IMR-90 (cell line): ENCODE measurements at regions not wholly inside any gene's neighbourhood (a gene's known extent, or its start where the extent isn't known, plus 50 kb on each side); places are given as distances from the start of the nearest gene placed in this dataset.

Experiments
- ATAC-seq: fragments of 200-7000 bp; cut with Tn5 transposase; 2 replicates; pipeline ENCODE4 v1.9.1; 2020; ENCODE audit warnings: low read depth, mild to moderate bottlenecking, moderate library complexity
- BruUV-seq: library from RNA; stranded (reverse); fragments of 400-500 nt; replicated peaks from 2 replicates; lab custom pipeline; 2021; lab: Mats Ljungman, UMichigan
- CTCF ChIA-PET: fragments of 300-600 bp; formaldehyde crosslinking; extraction: SDS; loops from one replicate; lab custom pipeline; 2021; ENCODE audit warnings: antibody characterized with exemption; lab: Yijun Ruan, JAX
- POLR2A ChIA-PET: fragments of 300-600 bp; sonication (Branson Sonifier 250); formaldehyde crosslinking; loops from one replicate; lab custom pipeline; 2022; ENCODE audit warnings: antibody characterized with exemption; ENCODE audit not compliant: unreplicated experiment; lab: Charles Lee
- DNase-seq: peaks from one replicate; pipeline ENCODE4 v3.0.0; 2013
- H2AFZ ChIP-seq: replicated peaks from 2 replicates; pipeline ENCODE3; 2013; ENCODE audit warnings: low read length, mild to moderate bottlenecking; ENCODE audit not compliant: poor library complexity
- H2AK5ac ChIP-seq: 2 replicates; pipeline ENCODE4 v1.6.1; 2013; ENCODE audit warnings: low read depth, low read length, inconsistent platforms
- H2AK9ac ChIP-seq: replicated peaks from 2 replicates; pipeline ENCODE3; 2013; ENCODE audit warnings: mild to moderate bottlenecking, low read depth, low read length, moderate library complexity; ENCODE audit not compliant: poor library complexity
- H2BK120ac ChIP-seq: 2 replicates; pipeline ENCODE4 v1.6.1; 2013; ENCODE audit warnings: low read depth, low read length, inconsistent platforms
- H2BK15ac ChIP-seq: 3 replicates; pipeline ENCODE4 v1.6.1; 2013; ENCODE audit warnings: low read depth, low read length, inconsistent platforms
- H2BK20ac ChIP-seq: 2 replicates; pipeline ENCODE4 v1.6.1; 2013; ENCODE audit warnings: low read depth, mild to moderate bottlenecking, inconsistent platforms, low read length, moderate library complexity
- H2BK5ac ChIP-seq: 2 replicates; pipeline ENCODE4 v1.6.1; 2013; ENCODE audit warnings: mild to moderate bottlenecking, low read depth, low read length, inconsistent platforms; ENCODE audit not compliant: poor library complexity, severe bottlenecking
- H3K14ac ChIP-seq: replicated peaks from 2 replicates; pipeline ENCODE4 v1.6.1; 2013; ENCODE audit warnings: low read depth, low read length, inconsistent platforms
- H3K18ac ChIP-seq: 2 replicates; pipeline ENCODE4 v1.6.1; 2013; ENCODE audit warnings: low read depth, low read length, control low read depth
- H3K23ac ChIP-seq: 2 replicates; pipeline ENCODE4 v1.6.1; 2013; ENCODE audit warnings: low read depth, low read length, inconsistent platforms
- H3K27ac ChIP-seq: 2 replicates; pipeline ENCODE4 v1.5.1; 2013; ENCODE audit warnings: mild to moderate bottlenecking, control low read depth, low read length; ENCODE audit not compliant: insufficient read depth
- H3K27me3 ChIP-seq: 2 replicates; pipeline ENCODE4 v1.6.1; 2013; ENCODE audit warnings: low read length; ENCODE audit not compliant: control insufficient read depth, insufficient read depth
- H3K36me3 ChIP-seq: 2 replicates; pipeline ENCODE4 v1.6.1; 2013; ENCODE audit warnings: low read length, mixed read lengths; ENCODE audit not compliant: control insufficient read depth, insufficient read depth
- H3K4ac ChIP-seq: 2 replicates; pipeline ENCODE4 v1.6.1; 2013; ENCODE audit warnings: low read depth, low read length, inconsistent platforms
- H3K4me1 ChIP-seq: 2 replicates; pipeline ENCODE4 v1.6.1; 2013; ENCODE audit warnings: low read length, mixed read lengths; ENCODE audit not compliant: control insufficient read depth, insufficient read depth
- H3K4me2 ChIP-seq: 2 replicates; pipeline ENCODE4 v1.6.1; 2013; ENCODE audit warnings: low read depth, mild to moderate bottlenecking, control low read depth, low read length, moderate library complexity
- H3K4me3 ChIP-seq: 2 replicates; pipeline ENCODE4 v1.5.1; 2013; ENCODE audit warnings: low read depth, mild to moderate bottlenecking, control low read depth, low read length, moderate library complexity; ENCODE audit not compliant: insufficient read depth
- H3K56ac ChIP-seq: 2 replicates; pipeline ENCODE4 v1.6.1; 2013; ENCODE audit warnings: low read length, inconsistent platforms; ENCODE audit not compliant: insufficient read depth; ENCODE audit errors: extremely low read depth
- H3K79me1 ChIP-seq, 2 experiments: 2 replicates each; pipeline ENCODE4 v1.6.1; 2013; ENCODE audit warnings: low read length in 2 of 2, inconsistent platforms in 1 of 2, low read depth in 1 of 2
- H3K9ac ChIP-seq: 2 replicates; pipeline ENCODE4 v1.6.1; 2013; ENCODE audit warnings: low read depth, low read length, control low read depth
- H3K9me1 ChIP-seq: 2 replicates; pipeline ENCODE4 v1.6.1; 2013; ENCODE audit warnings: low read length, inconsistent platforms; ENCODE audit not compliant: insufficient read depth
- H3K9me3 ChIP-seq: 2 replicates; pipeline ENCODE4 v1.6.1; 2013; ENCODE audit warnings: low read length; ENCODE audit not compliant: control insufficient read depth, insufficient read depth
- H4K20me1 ChIP-seq: 2 replicates; pipeline ENCODE4 v1.6.1; 2013; ENCODE audit warnings: low read length, inconsistent platforms; ENCODE audit not compliant: insufficient read depth
- H4K5ac ChIP-seq: 2 replicates; pipeline ENCODE4 v1.6.1; 2013; ENCODE audit warnings: mild to moderate bottlenecking, low read depth, low read length, control low read depth
- H4K8ac ChIP-seq, 2 experiments: 2 replicates each; pipeline ENCODE4 v1.6.1; 2013; ENCODE audit warnings: low read depth in 2 of 2, low read length in 2 of 2, control low read depth in 1 of 2, inconsistent platforms in 1 of 2
- H4K91ac ChIP-seq: 2 replicates; pipeline ENCODE4 v1.6.1; 2013; ENCODE audit warnings: low read depth, low read length, inconsistent platforms; ENCODE audit not compliant: insufficient read depth
- BHLHE40 ChIP-seq: fragments of 150-350 bp; IDR thresholded peaks from 2 replicates; pipeline ENCODE4 v1.6.1; 2016; ENCODE audit warnings: mild to moderate bottlenecking, low read depth, low read length
- CEBPB ChIP-seq: IDR thresholded peaks from 2 replicates; pipeline ENCODE4 v1.6.1; 2012; ENCODE audit warnings: low read depth, low read length, improper control_type of control experiment
- CHD1 ChIP-seq: IDR thresholded peaks from 2 replicates; pipeline ENCODE4 v1.6.1; 2012; ENCODE audit warnings: low read depth, low read length, improper control_type of control experiment
- CTCF ChIP-seq: conservative IDR thresholded peaks from 2 replicates; pipeline ENCODE4 v1.5.1; 2012; ENCODE audit warnings: mild to moderate bottlenecking, low read depth, low read length, improper control_type of control experiment
- ELK1 ChIP-seq: fragments of 150-350 bp; IDR thresholded peaks from 2 replicates; pipeline ENCODE4 v1.6.1; 2016; ENCODE audit warnings: low read depth, mild to moderate bottlenecking, low read length, moderate library complexity, borderline replicate concordance
- FOS ChIP-seq: fragments of 150-350 bp; IDR thresholded peaks from 2 replicates; pipeline ENCODE4 v1.6.1; 2016; ENCODE audit warnings: low read depth, low read length
- MAFK ChIP-seq: IDR thresholded peaks from 2 replicates; pipeline ENCODE4 v1.6.1; 2012; ENCODE audit warnings: low read depth, low read length, improper control_type of control experiment
- MAZ ChIP-seq: IDR thresholded peaks from 2 replicates; pipeline ENCODE4 v1.6.1; 2012; ENCODE audit warnings: low read depth, mild to moderate bottlenecking, low read length, improper control_type of control experiment, moderate library complexity, borderline replicate concordance
- NFE2L2 ChIP-seq: fragments of 150-350 bp; IDR thresholded peaks from 2 replicates; pipeline ENCODE4 v1.6.1; 2016; ENCODE audit warnings: low read depth, mild to moderate bottlenecking, low read length
- POLR2A ChIP-seq: IDR thresholded peaks from 2 replicates; pipeline ENCODE4 v1.6.1; 2012; ENCODE audit warnings: mild to moderate bottlenecking, low read depth, low read length
- RAD21 ChIP-seq: IDR thresholded peaks from 2 replicates; pipeline ENCODE4 v1.6.1; 2012; ENCODE audit warnings: low read length, improper control_type of control experiment
- RCOR1 ChIP-seq: IDR thresholded peaks from 2 replicates; pipeline ENCODE4 v1.6.1; 2012; ENCODE audit warnings: mild to moderate bottlenecking, low read length, improper control_type of control experiment; ENCODE audit not compliant: insufficient replicate concordance
- RFX5 ChIP-seq: IDR thresholded peaks from 2 replicates; pipeline ENCODE4 v1.8.0; 2012; ENCODE audit warnings: low read depth, mild to moderate bottlenecking, low read length, moderate library complexity
- SMC3 ChIP-seq: fragments of 150-350 bp; IDR thresholded peaks from 2 replicates; pipeline ENCODE4 v1.6.1; 2016; ENCODE audit warnings: low read depth, mild to moderate bottlenecking, antibody characterized with exemption, low read length, moderate library complexity
- USF2 ChIP-seq: fragments of 150-350 bp; IDR thresholded peaks from 2 replicates; pipeline ENCODE4 v1.6.1; 2017; ENCODE audit warnings: mild to moderate bottlenecking, antibody characterized with exemption, low read length, low read depth
- WGBS, 2 experiments: methylation state at CpG; one replicate each; pipeline versions ENCODE4 v1.1.5 to v1.1.7; 2013; ENCODE audit warnings: missing lambda C conversion rate in 2 of 2; ENCODE audit not compliant: insufficient read length in 1 of 2; ENCODE audit errors: extremely low coverage in 2 of 2; 5-methylcytosine and 5-hydroxymethylcytosine counted together
- dilution Hi-C: fragments of 300-500 bp; cut with HindIII; formaldehyde crosslinking; loops from one replicate; pipeline ENCODE4 v1.14.3; 2018; ENCODE audit warnings: low sequenced_read_pairs; ENCODE audit not compliant: unreplicated experiment
- in situ Hi-C: fragments of 300-500 bp; cut with MboI; formaldehyde crosslinking; loops from 3 replicates; pipeline ENCODE4 v1.14.3; 2019; ENCODE audit warnings: low sequenced_read_pairs, inconsistent platforms, mixed read lengths
- intact Hi-C: fragments of 100-400 bp; cut with micrococcal nuclease; formaldehyde crosslinking; loops from 2 replicates; pipeline ENCODE4 v1.10.0; 2022

GRCh38 chr9:14960881-14961280 lies 50.7 kb upstream of the FREM1 start:
- CTCF ChIA-PET, result no interaction called here
- WGBS, 2 experiments, result no CpG with 5 or more reads among the region's 4 CpGs
- POLR2A ChIA-PET, result no interaction called here

More at GRCh38 chr9:14960881-14961280, 50.7 kb upstream of the FREM1 start:
- H3K9ac ChIP-seq, result no peak overlapping the region
- H2BK120ac ChIP-seq, result no peak overlapping the region
- in situ Hi-C loops, result no loop called here
- no peak overlapping the region for H3K23ac ChIP-seq
- no peaks in the 10 kb centered on the region for H3K9me1 ChIP-seq
- H4K91ac ChIP-seq, result no peak overlapping the region
- no peaks in the 10 kb centered on the region for H3K4me1 ChIP-seq
- ATAC-seq, result no peak
- H2AK9ac ChIP-seq, result no peak overlapping the region
- no peaks in the 10 kb centered on the region for H3K36me3 ChIP-seq
- no peak overlapping the region for H3K18ac ChIP-seq
- no peak overlapping the region for H4K8ac ChIP-seq
- no peak overlapping the region for H2AK5ac ChIP-seq
- no peak overlapping the region for H3K4me3 ChIP-seq
- no peak for DNase-seq
- dilution Hi-C loops, result no loop called here
- H3K79me1 ChIP-seq, result no peaks in the 10 kb centered on the region
- intact Hi-C loops, result no loop called here
- no peak overlapping the region for H2BK20ac ChIP-seq
- no peak overlapping the region for H3K4me2 ChIP-seq
- no peak overlapping the region for H4K5ac ChIP-seq
- no peak overlapping the region for H2BK5ac ChIP-seq
- H3K14ac ChIP-seq, result no peak overlapping the region
- BruUV-seq, result no TSS peak
- no peak overlapping the region for H3K4ac ChIP-seq
- H4K20me1 ChIP-seq, result no peaks in the 10 kb centered on the region
- H2AFZ ChIP-seq, result no peak overlapping the region
- H3K56ac ChIP-seq, result no peak overlapping the region
- no peaks in the 10 kb centered on the region for H3K27me3 ChIP-seq
- no peaks in the 10 kb centered on the region for H3K9me3 ChIP-seq
- TF ChIP-seq MAZ, result no peak
- TF ChIP-seq BHLHE40, result no peak
- TF ChIP-seq USF2, result no peak
- no peak for TF ChIP-seq CHD1
- no peak for TF ChIP-seq ELK1
- no peak for TF ChIP-seq NFE2L2
- no peak for TF ChIP-seq CTCF
- no peak for TF ChIP-seq RCOR1
- TF ChIP-seq SMC3, result no peak
- TF ChIP-seq RAD21, result no peak
- TF ChIP-seq MAFK, result no peak
- no peak for TF ChIP-seq POLR2A
- no peak for TF ChIP-seq RFX5
- no peak for TF ChIP-seq FOS
- no peak for TF ChIP-seq CEBPB
- no peak overlapping the region for H2BK15ac ChIP-seq
- H3K27ac ChIP-seq, result no peak overlapping the region
